GM18873 (cell line): ENCODE measurements at regions not wholly inside any gene's neighbourhood (a gene's known extent, or its start where the extent isn't known, plus 50 kb on each side); places are given as distances from the start of the nearest gene placed in this dataset.

Experiments
- ATAC-seq: cut with Tn5 transposase; IDR thresholded peaks from one replicate; pipeline ENCODE4 v1.9.1; 2021; ENCODE audit warnings: mild to moderate bottlenecking, moderate library complexity, moderate number of reproducible peaks; ENCODE audit not compliant: unreplicated experiment, low FRiP score

GRCh38 chr9:36762958-36763357, 190.3 kb downstream of the MELK start:
- no peak for ATAC-seq

GRCh38 chr9:36763778-36764177, 191.1 kb downstream of the MELK start:
- ATAC-seq = no peak

- ATAC-seq = no peak
These were observed 191.8 kb downstream of the MELK start for GRCh38 chr9:36764364-36765076.

GRCh38 chr9:36765077-36765390, 192.3 kb downstream of the MELK start:
- no peak for ATAC-seq

- ATAC-seq = peak; percentile 97
These were observed 193.0 kb downstream of the MELK start for GRCh38 chr9:36765468-36766341.

GRCh38 chr9:36768677-36769076, 196.0 kb downstream of the MELK start:
- no peak for ATAC-seq

GRCh38 chr9:36770025-36770424, 197.3 kb downstream of the MELK start:
- ATAC-seq = no peak

- no peak for ATAC-seq
These were observed 200.0 kb downstream of the MELK start for GRCh38 chr9:36772449-36773403.

- no peak for ATAC-seq
These were observed 206.0 kb downstream of the MELK start for GRCh38 chr9:36778682-36779081.

- no peak for ATAC-seq
These were observed 206.9 kb downstream of the MELK start for GRCh38 chr9:36779582-36779981.

- ATAC-seq = no peak
These were observed 207.5 kb downstream of the MELK start for GRCh38 chr9:36780186-36780585.

GRCh38 chr9:36781533-36781932, 208.8 kb downstream of the MELK start:
- ATAC-seq = no peak
